HG02938 (cell line): ENCODE measurements at regions not wholly inside any gene's neighbourhood (a gene's known extent, or its start where the extent isn't known, plus 50 kb on each side); places are given as distances from the start of the nearest gene placed in this dataset.

Experiments used
- ATAC-seq: cut with Tn5 transposase; IDR thresholded peaks from one replicate; pipeline ENCODE4 v1.9.1; 2021; ENCODE audit warnings: mild to moderate bottlenecking, moderate library complexity; ENCODE audit not compliant: unreplicated experiment

DNA sequence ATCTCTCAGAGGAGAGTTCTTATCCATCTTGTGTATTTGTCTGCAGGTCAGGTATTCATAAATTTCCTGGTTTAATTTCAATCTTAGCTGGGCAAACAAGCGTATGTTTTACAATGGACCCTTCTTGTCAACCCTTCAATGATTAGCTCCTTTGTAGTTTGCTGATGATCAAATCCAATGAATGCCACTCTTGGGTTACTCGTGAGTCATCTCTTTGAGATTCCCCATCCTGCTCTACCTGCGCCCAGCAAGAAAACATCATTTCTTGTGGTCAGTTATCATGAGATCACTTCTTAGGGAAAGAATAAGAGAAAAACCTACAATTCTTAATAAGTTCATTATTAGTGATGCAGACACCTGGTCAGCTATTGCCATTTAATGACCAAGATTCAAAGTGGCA lies 572.3 kb upstream of the PKN2 start:
- ATAC-seq = no peak

- no peak for ATAC-seq
These were observed 566.5 kb upstream of the PKN2 start for GRCh38 chr1:88117597-88117996.

GRCh38 chr1:88118176-88118845 lies 565.8 kb upstream of the PKN2 start:
- ATAC-seq = no peak

DNA sequence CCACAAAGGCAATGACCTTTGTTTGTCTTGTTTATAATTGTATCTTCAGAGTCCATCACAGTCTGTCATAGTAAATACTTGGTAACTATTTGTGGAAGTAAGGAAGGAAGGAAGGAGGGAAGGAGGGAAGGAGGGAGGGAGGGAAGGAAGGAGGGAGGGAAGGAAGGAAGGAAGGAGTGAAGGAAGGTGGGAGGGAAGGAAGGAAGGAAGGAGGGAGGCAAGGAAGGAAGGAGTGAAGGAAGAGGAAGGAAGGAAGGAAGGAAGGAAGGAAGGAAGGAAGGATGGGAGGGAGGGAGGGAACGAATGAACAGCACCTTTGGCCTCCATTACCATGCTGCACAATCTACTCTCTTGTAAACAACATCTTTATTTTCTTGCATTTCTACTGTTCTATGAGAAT lies 559.5 kb upstream of the PKN2 start:
- no peak for ATAC-seq

DNA sequence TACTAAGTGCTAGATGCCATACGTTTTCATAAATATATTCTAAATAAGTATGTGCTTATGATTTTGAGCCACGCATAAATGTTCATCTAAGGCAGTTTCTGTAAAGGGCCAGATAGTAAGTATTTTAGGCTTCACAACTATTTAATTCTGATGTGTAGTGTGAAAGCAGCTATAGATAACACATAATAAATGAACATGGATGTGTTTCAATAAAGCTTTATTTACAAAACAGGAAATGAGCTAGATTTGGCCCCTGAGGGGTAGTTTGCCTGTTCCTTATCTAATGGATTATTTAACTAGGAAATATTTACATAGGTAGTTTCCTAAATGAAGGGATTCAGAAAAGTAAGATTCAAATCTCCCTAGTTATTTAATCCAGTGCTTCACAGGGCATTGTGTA lies 557.6 kb upstream of the PKN2 start:
- ATAC-seq = no peak

- no peak for ATAC-seq
These were observed 550.1 kb upstream of the PKN2 start for GRCh38 chr1:88133991-88134390.

GRCh38 chr1:88134983-88135921 lies 548.8 kb upstream of the PKN2 start:
- no peak for ATAC-seq

DNA sequence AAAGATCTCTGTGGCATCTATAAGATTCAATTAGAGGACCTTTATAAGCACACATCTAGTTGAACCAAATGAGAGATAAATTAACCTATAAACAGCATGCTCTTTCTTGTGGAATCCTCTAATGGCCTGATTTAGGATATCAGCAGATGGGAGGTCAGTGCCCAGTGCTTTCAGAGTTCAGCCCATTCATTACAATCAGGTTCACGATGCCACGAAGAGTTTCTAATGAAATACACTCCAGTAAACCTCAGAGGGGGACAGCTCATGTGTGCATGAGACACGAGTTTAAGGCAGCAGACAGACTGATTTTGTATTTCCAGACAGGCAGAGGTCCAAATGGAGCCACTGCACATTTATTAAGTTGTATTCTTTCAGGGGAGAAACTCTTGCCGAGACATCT lies 544.4 kb upstream of the PKN2 start:
- no peak for ATAC-seq

- ATAC-seq = no peak
These were observed 543.7 kb upstream of the PKN2 start for GRCh38 chr1:88140325-88140724.

DNA sequence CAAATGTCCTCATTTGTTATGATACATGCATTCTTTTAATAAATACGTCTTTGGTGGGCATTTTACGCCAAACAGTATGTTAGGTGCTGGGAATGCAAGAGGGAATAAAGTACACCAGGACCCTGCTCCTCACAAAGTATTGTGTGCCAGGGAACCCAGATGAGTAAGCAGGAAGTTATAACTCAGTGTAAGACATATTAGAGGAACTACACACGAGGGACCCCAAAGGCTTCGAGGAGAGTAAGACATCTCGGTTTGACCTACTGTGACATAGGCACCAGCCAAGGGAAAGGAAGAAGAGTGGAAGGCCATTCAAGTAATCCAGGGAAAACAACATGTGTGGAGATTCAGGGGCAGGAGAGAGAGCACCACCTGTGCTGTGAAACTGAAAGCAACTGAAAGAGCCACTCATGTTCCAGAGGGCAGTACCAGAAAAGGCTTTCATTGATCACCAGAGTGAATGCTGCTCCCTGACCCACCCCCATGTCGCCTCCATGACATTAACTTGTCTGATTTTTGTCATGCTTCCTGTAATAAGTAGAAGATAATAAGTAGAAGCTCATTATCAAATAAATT lies 542.5 kb upstream of the PKN2 start:
- ATAC-seq = no peak

GRCh38 chr1:88145752-88146151 lies 538.3 kb upstream of the PKN2 start:
- no peak for ATAC-seq

DNA sequence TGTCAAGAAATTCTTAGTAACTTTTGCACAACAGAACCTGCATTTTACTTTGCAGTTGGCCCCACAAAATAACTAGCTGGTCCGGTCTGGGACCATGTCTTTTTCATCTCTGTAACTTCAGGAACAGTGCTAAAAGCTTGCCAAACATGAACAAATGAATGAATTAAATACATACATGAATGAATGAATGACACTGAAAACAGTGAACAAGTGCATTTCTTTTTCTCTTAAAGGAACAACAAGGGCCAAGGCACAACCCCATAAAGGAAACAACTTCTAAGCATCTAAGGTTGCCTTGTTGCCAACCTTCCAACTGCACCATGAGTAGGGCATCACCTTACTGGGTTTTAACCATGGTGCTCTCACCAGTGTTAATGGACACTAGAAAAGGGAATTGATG lies 534.4 kb upstream of the PKN2 start:
- ATAC-seq = no peak

GRCh38 chr1:88150330-88150729 lies 533.7 kb upstream of the PKN2 start:
- peak; percentile 57 for ATAC-seq

GRCh38 chr1:88163187-88163586 lies 520.9 kb upstream of the PKN2 start:
- no peak for ATAC-seq

GRCh38 chr1:88168126-88168525 lies 515.9 kb upstream of the PKN2 start:
- ATAC-seq = no peak

DNA sequence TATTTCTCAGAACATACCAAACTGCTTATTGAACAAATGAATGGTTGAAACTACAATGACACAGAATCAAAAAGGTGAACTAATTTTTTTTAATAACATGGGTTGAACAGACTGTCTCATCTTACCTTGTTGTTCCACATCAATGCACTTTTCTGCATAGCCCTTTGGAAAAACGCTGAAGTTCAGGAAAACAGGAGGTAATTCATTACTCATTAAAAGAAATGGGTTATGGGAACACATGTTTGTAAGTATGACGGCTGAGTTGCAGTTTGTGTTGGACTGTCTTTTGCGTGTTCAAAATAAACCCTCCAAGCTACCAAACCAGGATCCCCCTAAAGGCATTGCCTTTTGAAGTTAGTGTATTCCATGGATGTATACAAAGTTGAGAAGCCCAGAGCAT lies 514.9 kb upstream of the PKN2 start:
- ATAC-seq = no peak

GRCh38 chr1:88169939-88170338 lies 514.1 kb upstream of the PKN2 start:
- ATAC-seq = no peak

DNA sequence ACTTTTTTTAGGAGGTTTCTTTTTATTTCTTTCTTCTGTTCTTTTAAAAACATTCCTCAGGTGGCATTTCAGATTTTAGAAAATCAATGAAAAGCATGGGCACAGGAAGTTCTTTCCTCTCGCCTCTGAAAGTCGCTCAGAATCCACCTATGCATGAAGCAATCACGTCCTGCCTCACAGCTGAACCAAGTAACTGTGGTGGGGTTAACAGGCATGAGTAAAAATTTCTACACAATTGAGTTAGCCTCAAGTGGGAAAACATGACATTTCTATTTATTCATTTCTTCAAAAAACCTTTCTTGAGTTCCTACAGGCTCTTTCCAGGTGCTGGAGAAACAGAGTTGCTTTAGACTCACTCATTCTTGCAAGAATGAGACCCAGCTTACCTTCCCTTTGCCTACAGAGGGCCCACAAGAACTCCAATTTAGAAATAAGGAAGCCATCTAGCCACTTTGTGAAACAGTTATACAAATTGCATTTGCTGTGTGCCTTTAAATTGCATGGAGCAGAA lies 508.9 kb upstream of the PKN2 start:
- no peak for ATAC-seq

- no peak for ATAC-seq
These were observed 508.3 kb upstream of the PKN2 start for GRCh38 chr1:88175631-88176226.

GRCh38 chr1:88179943-88180342 lies 504.1 kb upstream of the PKN2 start:
- no peak for ATAC-seq

DNA sequence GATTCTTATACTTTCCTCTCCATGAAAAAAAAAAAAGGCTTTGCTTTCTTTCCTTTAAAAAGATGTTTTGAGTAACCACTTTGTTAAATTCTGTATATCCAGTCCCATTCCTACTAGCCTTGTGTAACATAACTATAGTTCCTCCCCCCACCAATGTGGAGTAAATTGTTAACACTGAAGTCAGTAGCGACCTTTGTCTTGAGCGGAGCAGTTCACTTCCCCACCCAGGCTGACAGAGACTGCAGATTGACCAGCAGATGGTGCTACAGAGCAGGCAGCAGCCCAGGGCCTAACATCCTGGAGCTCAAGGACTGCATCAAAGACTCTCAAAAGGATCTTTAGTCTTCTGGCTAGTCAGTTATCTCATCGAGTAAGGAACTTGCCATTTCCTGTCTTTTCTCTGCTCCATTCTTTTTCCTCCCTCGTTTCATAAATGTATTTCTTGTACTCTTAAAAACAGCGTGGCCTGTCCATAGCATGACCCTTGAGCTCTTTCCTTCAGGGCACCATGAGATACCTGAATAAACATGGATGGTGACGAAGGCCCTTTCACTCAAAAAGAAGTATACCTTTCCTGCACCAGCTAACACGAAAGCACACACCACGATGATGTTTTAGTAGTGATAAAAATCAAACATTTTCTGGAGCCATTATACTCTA lies 503.5 kb upstream of the PKN2 start:
- ATAC-seq = peak; percentile 98
